ENCODE measurements at regions not wholly inside any gene's neighbourhood (a gene's known extent, or its start where the extent isn't known, plus 50 kb on each side); places are given as distances from the start of the nearest gene placed in this dataset.
"Not testable (repeated sequence)": the region's sequence is repeated elsewhere in the genome, so short reads cannot be mapped to it uniquely, and the experiment has no call there.

- no peak for DNase-seq
These were observed 130.1 kb upstream of the KLF12 start for GRCh38 chr13:74264333-74264732.

GRCh38 chr13:74260420-74260819, 126.2 kb upstream of the KLF12 start:
- DNase-seq, result not testable (repeated sequence)

GRCh38 chr13:74259641-74260040, 125.4 kb upstream of the KLF12 start:
- DNase-seq, result no peak

- DNase-seq, result no peak
These were observed 124.8 kb upstream of the KLF12 start for GRCh38 chr13:74258961-74259360.

GRCh38 chr13:74256969-74257368, 122.8 kb upstream of the KLF12 start:
- no peak for DNase-seq

GRCh38 chr13:74253161-74253560, 119.0 kb upstream of the KLF12 start:
- no peak for DNase-seq

- DNase-seq, result no peak
These were observed 117.7 kb upstream of the KLF12 start for GRCh38 chr13:74251778-74252519.

- no peak for DNase-seq
These were observed 116.6 kb upstream of the KLF12 start for GRCh38 chr13:74250738-74251190.

- DNase-seq, result no peak
These were observed 114.3 kb upstream of the KLF12 start for GRCh38 chr13:74248477-74248876.

- DNase-seq, result no peak
These were observed 112.3 kb upstream of the KLF12 start for GRCh38 chr13:74246487-74246886.

GRCh38 chr13:74243637-74244526, 109.7 kb upstream of the KLF12 start:
- no peak for DNase-seq

GRCh38 chr13:74241343-74241742, 107.1 kb upstream of the KLF12 start:
- DNase-seq, result not testable (repeated sequence)

- DNase-seq, result no peak
These were observed 96.8 kb upstream of the KLF12 start for GRCh38 chr13:74230984-74231501.

GRCh38 chr13:74229242-74229641, 95.0 kb upstream of the KLF12 start:
- no peak for DNase-seq

GRCh38 chr13:74227476-74228158, 93.4 kb upstream of the KLF12 start:
- no peak for DNase-seq

- no peak for DNase-seq
These were observed 92.7 kb upstream of the KLF12 start for GRCh38 chr13:74226791-74227475.

GRCh38 chr13:74221752-74222151, 87.5 kb upstream of the KLF12 start:
- no peak for DNase-seq

GRCh38 chr13:74219566-74219965, 85.4 kb upstream of the KLF12 start:
- no peak for DNase-seq

GRCh38 chr13:74218291-74218690, 84.1 kb upstream of the KLF12 start:
- DNase-seq, result no peak

GRCh38 chr13:74217811-74218210, 83.6 kb upstream of the KLF12 start:
- DNase-seq, result no peak

GRCh38 chr13:74215420-74215819, 81.2 kb upstream of the KLF12 start:
- DNase-seq, result no peak

- DNase-seq, result no peak
These were observed 80.1 kb upstream of the KLF12 start for GRCh38 chr13:74214321-74214720.

Data from hematopoietic multipotent progenitor cell treated with erythropoietin and hydrocortisone succinate and interleukin-3 and kit ligand, for 4 days (in vitro differentiated cells).